GM19351 (cell line): ENCODE measurements at regions not wholly inside any gene's neighbourhood (a gene's known extent, or its start where the extent isn't known, plus 50 kb on each side); places are given as distances from the start of the nearest gene placed in this dataset.

Experiments
- ATAC-seq: cut with Tn5 transposase; IDR thresholded peaks from one replicate; pipeline ENCODE4 v1.9.1; 2021; ENCODE audit warnings: mild to moderate bottlenecking, moderate library complexity; ENCODE audit not compliant: unreplicated experiment

DNA sequence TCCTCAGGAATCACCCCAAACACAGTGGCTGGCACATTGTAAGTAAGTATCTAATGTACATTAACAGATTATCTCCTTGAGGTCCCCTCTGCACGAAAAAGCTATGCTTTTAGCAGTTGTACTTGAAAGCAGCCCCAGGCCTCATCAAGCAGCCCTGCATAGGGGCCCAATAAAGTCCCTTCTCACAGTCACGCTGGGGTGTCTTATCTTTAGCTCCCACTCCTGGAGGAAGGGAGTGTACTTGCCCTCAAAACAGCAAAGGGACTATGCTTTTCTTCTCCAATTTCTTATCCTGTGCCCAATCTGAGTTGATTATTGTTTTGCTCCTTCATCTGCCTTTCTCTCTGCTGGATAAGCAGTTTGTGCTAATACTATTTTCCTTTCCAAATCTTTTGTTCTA lies 168.8 kb upstream of the PLXNA2 start:
- ATAC-seq = no peak

DNA sequence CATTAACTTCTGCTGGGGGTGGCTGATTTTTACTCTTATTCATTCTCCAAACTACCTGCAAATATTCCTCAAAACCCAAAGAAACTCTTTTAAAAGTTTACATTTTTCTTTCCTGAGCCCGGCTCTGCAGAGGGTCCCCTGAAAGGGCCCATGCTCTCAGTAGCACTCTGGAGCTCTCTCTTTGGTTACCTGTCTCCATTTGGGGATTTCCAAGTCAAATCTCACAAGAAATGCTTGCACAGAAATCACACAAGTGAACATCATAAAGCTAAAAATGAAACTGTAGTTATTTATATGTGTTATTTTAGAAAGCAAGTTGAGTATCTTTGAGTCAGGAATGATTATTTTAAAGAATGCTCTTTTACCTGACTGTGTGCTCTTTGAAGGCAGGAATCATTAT lies 174.5 kb upstream of the PLXNA2 start:
- ATAC-seq = no peak

DNA sequence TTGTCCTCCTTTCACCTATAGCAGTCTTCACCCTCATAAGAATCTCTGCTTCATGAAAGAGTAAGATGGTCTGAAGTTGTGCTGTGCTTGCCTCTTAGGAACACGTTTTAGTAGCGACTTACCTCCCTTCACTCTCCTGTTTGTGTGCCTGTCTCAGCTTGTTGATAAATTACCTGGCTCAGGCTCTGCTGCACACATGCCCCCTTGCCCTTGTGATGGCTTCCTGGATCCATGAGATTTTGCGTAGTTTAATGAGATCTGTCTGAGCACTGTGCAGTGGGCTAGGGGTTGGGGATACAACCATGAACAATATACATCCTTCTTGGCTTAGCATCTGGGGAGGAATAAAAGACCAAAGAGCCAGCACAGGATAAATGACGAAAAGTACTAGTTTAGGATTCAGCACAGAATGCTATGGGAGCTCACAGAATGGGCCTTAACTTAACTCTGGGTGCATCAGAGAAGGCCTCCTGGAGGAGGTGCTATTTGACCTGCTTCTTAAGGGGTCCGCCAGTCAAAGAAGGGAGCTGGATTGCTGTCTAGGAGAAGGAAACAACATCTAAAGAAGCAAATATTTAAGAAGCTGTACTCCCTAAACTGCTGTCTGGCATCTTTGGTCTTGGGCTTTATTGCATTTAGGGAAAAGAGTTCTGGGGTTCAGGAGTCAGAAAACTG lies 175.7 kb upstream of the PLXNA2 start:
- no peak for ATAC-seq

DNA sequence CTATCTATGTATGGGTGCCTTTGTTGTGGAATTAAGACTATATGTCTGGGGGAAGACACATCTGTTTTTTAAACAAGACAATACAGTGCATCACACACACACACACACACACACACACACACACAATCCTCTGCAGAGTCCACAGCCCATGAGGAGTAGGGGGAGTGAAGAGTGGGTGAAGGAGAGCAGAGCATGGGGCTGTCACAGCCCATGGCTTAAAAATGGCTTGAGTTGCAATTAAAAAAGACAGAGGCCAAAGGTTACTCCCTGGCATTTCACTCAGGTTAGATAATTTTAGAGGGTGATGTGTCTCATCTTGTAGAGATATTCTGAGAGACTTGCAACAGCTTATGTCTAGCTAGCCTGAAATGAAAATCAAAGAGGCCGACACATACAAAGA lies 176.5 kb upstream of the PLXNA2 start:
- no peak for ATAC-seq

- ATAC-seq = no peak
Observed at GRCh38 chr1:208421486-208421885, 177.3 kb upstream of the PLXNA2 start.

DNA sequence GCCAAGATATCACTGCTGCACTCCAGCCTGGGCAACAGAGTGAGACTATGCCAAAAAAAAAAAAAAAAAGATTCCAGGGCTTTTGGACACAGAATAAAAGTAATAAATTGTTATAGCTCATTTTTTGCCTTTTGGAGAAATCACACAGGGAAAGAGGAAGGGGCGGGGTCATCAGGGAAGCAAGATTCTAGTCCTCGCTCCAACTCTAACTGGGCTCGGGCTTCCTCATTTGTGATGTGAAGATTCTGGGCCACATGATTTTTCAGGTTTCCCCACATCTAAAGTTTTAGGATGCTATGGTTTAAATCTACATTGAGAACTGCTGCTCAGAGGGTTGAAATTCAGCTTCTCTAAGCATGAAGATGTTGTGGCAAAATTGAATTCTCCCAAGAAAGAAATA lies 179.3 kb upstream of the PLXNA2 start:
- no peak for ATAC-seq

DNA sequence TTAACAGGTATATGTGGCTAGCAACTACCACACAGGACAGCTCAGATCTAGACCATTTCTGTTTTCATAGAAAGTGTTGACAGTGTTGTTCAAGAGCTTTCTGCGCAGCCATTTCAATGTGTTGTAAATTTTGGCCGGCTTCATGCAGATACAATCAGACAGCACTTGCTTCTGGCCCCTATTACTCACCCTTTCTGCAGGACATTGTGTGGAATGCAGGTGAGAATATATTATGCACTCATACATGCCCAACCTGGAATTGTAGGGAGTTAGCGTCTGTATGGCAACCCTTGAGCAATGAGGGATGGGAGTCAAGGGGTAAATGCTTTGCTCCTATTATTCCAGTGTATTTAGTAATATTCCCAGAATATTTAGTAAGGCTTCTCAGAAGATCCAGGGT lies 180.9 kb upstream of the PLXNA2 start:
- no peak for ATAC-seq

DNA sequence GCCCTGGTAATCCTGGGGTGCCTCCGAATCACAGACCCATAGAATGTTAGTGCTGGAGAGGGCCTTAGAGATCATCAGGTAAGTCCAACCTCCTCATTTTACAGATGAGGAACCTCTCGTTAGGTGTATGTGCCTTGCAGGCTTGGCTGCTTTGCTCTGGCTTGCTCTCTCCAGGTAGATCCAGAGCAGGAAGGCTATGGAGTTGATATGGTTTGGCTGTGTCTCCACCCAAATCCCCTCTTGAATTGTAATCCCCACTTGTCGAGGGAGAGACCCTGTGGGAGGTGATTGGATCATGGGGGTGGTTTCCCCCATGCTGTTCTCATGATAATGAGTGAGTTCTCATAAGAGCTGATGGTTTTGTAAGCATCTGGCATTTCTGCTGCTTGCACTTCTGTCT lies 186.0 kb upstream of the PLXNA2 start:
- ATAC-seq = no peak

DNA sequence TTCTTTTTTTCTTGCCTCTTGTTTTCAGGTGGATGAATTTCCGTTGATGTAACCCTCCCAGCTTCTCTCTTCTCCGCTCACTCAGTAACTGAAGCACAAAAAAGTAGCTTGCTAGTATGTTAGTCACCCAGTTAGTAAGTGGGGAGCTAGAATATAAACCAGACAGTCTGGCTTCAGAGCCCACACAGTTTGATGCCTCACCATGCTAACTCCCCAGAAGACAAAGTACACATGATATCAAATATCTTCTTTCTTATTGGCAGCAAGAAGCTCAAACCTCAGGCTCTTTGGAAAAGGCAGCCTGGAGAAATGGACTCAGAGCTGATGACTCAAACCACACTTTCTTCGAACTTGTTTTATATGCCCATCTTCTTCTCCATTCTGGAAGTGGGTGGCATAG lies 187.5 kb upstream of the PLXNA2 start:
- ATAC-seq = no peak

GRCh38 chr1:208432346-208432745 lies 188.2 kb upstream of the PLXNA2 start:
- ATAC-seq = no peak

DNA sequence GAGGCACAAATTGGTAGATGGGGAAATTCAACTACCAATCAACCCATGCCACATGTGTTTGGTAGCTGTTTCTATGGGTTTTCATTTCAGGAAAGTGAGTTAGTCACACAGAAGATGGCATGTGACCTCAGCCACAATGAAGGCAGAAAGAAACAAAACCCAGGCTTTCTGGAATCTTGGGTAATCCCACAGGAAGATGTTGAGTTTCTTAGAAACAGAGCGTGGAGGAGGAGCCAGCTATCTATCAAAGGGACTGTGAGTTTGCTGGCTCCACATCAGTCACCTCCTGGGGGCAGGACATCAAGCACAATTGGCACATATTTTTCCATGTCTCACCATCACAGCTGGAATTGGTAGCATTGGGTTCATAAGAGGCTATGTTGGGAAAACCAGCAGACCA lies 188.9 kb upstream of the PLXNA2 start:
- ATAC-seq = no peak

DNA sequence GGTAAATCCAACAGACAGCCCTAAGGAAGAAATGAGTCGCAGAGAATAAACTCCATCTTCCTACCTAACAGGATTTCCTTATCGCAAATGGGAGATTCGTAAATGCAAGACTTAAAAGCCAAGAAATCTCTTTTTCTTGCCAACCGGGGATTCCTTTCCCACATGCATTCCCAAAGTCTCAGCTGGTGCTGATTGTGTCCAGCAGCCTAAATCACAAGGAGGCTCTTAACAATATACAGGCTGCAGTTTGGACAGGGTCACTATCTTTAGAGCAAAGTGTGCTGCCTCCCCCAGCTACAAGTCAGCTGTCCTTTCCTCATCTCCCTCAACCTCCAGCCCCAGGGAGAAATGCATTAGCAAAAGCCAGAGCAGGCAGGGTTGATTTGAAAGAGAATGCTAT lies 189.8 kb upstream of the PLXNA2 start:
- no peak for ATAC-seq

- ATAC-seq = no peak
Observed at GRCh38 chr1:208437401-208437800, 193.2 kb upstream of the PLXNA2 start.

- ATAC-seq = no peak
Observed at GRCh38 chr1:208438112-208438699, 194.0 kb upstream of the PLXNA2 start.

DNA sequence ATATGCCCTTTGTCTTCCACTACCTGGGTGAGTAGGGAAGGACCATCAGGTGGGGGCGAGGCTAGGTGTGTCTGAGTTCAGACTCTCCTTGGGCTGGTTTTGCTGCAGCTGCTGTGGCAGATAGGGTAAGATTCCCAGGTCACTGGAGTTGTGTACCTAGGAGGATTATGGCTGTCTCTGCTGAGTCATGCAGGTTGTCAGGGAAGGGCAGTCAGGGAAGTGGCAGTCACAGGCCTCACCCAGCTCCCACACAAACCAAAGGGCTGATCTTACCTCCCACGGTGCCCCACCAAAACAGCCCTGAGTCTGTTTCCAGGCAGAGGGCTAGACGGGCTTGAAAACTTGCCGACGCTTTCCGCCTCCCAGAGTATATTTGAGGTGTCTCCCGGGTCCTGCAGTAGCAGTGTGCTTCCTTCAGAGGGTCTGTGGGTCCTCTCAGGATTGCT lies 201.6 kb upstream of the PLXNA2 start:
- no peak for ATAC-seq

GRCh38 chr1:208446271-208446691 lies 202.1 kb upstream of the PLXNA2 start:
- ATAC-seq = no peak

- no peak for ATAC-seq
Observed at GRCh38 chr1:208448425-208448824, 204.2 kb upstream of the PLXNA2 start.

GRCh38 chr1:208449951-208450350 lies 205.8 kb upstream of the PLXNA2 start:
- no peak for ATAC-seq

DNA sequence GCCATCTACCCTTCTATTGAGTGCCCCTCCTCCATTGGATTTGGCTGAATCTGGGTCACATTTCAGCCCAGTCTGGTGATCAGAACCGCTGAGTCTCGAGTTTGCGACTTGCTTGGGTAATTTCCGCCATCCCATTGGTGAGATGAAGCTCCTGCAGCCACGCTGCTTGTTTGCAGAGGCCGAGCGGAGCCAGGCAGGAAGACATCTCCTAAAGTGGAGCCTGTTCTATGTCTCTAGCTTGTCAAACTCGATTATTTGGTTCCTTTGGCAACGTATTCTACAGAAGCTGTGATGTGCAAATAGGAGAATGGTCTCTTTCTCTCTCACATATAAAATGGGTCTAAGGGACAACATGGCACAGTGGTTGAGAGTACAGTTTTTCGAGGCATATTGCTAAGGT lies 206.8 kb upstream of the PLXNA2 start:
- no peak for ATAC-seq

DNA sequence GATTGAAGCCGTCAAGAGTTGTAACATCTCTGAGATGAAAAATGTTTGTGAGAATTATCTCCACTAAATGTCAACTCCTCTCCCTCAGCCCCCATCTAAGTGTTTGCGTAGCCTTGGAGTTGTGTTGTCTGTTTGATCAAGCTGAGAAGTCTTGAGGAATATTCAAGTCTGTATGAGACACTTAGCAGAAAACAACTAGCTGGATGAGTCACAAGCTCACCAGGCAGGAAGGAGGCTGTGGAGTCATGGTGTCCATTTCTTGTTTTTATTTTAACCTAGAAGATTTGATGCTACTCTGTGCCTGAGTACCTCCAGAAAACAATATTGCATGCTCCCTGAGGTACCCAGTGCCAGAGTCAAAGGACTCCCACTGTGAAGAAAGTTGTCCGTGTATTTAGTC lies 211.6 kb upstream of the PLXNA2 start:
- ATAC-seq = no peak

- ATAC-seq = no peak
Observed at GRCh38 chr1:208456487-208456886, 212.3 kb upstream of the PLXNA2 start.

DNA sequence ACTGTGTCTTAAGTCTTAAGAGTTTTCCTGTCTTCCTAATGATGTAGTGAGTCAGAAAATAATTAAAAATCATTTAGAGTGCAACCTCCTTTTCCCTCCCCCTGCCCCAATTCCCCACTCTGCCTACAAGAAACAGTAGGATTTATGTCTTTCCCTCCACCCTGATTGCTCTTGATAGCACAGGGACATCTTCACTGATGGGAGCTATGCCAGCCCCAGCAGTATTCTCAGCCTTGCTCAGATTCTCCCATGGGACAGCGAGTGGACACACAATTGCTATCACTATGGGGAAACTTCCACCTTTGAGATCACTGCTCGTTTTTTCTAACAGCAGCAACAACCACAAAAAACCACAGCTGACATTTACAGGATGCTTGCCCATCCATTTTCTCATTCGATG lies 216.6 kb upstream of the PLXNA2 start:
- no peak for ATAC-seq

DNA sequence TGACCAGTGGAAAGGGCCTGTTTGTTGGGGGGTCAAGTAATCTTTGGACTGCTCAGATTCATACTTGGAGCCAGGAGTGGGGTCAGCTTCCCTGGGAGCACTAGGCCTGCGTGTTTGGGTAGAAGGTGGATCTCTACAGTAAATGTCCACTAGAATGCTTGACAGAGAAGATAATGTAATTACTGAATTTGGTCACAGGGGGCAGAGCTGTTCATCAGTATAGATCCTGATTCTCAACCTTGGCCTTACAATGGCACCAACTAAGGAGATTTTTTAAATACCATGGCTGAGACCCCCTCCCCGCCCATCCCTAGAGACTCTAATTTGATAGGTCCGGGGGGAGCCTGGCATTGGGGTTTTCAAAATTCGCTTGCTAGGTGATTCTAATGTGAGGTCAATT lies 217.5 kb upstream of the PLXNA2 start:
- no peak for ATAC-seq
